Kidney tubule cell (primary cell): ENCODE measurements at regions not wholly inside any gene's neighbourhood (a gene's known extent, or its start where the extent isn't known, plus 50 kb on each side); places are given as distances from the start of the nearest gene placed in this dataset.
"Not testable (repeated sequence)": the region's sequence is repeated elsewhere in the genome, so short reads cannot be mapped to it uniquely, and the experiment has no call there.

Source experiments
- DNase-seq: peaks from one replicate; pipeline ENCODE4 v3.0.0-alpha.2; 2018; ENCODE audit warnings: low spot score

DNA sequence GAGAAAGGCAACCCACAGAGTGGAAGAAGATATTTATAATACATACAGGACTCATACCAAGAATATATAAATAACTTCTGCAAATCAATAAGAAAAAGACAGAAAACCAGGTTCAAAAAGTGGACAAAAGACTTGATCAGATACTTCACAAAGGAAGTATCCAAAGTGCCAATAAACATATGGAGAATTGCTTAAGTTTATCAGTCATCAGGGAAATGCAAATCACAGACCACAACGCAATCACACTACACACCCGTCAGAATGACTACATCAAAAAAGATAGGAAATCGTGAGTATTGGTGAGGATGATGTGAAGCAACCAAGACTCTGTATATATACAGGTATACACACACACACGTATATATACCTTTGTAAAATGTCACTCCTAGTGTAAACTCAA, 180.6 kb downstream of the FAM43A start:
- no peak for DNase-seq

DNA sequence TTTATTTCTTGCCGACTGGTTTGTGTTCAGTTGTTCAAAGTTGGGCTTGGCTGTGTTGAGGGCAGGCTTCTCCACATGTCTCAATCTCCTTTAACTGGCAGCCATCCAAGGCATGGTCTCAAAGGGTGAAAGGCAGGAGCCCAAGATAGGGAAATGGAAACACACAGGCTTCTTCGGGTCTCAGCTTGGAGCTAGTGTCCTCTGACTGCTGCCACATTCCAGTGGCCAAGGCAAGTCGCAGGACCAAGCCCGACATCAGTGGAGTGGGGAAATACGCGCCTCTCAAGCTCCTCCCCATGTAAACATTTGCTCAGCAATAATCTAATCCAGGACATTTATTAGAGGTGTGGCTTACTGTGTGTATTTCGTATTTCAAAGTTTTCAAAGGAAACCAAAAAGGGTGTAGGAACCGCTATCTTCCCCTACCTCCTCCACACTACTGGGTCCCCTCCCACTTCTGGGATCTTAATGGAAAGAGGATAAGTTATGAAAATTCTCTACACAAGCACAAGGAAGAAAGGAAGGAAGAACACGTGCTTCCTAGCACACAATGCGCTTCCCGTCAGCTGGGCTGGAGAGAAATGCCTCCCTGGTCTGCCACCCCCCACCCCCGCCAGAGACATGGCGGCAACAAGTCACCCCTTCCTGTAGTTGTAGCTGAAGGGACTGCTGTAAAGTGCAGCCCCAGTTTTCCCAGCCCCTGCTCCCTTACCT, 181.7 kb downstream of the FAM43A start:
- no peak for DNase-seq

DNA sequence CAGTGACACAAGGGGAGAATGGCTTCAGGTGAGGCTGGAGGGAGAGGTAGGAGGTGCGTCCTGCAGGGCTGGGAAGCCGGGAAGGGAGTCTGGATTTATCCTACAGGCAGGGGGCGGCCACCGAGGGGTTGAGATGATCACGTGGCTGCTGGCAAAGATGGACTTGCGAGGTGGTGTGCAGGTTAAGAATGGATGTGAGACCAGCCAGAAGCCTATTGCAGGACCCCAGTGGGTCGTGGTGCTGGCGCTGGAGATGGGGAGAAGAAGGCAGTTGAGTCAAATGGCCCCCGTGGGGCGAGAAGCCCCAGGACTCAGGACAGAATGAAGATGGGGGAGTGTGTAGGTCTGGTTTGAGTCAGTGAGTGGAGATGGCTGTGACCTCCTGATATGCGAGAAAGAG, 183.1 kb downstream of the FAM43A start:
- no peak for DNase-seq

DNA sequence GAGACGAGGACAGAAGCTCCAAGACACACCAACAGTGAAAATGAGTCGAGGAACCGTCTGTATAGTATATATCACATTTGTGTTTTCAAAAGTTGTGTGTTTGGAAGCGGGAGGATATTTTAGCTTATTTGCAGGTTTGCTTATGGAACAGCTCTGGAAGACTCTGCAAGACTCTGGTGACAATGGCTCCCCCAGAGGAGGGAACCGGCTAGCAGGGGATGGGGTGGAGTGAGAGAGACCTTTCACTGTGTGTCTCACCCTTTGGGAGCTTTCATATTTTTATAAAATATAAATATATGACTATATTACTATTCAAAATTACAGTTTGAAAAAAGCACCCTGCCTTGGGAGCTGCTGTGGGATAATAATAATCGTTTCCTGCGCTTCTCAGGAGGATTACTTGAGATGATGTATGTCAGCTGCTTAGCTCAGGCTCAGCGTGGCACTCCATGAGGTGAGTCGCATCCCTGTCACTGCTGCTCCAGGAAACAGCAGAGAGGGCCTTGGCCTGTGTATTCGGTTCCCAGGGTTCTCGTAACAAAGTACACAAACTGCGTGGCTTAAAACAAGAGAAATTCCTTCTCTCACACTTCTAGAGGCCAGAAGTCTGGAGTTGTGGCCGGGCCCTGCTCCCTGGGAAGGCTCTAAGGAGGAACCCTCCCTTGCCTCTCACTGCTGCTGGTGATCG, 183.9 kb downstream of the FAM43A start:
- peak; percentile 80 for DNase-seq

DNA sequence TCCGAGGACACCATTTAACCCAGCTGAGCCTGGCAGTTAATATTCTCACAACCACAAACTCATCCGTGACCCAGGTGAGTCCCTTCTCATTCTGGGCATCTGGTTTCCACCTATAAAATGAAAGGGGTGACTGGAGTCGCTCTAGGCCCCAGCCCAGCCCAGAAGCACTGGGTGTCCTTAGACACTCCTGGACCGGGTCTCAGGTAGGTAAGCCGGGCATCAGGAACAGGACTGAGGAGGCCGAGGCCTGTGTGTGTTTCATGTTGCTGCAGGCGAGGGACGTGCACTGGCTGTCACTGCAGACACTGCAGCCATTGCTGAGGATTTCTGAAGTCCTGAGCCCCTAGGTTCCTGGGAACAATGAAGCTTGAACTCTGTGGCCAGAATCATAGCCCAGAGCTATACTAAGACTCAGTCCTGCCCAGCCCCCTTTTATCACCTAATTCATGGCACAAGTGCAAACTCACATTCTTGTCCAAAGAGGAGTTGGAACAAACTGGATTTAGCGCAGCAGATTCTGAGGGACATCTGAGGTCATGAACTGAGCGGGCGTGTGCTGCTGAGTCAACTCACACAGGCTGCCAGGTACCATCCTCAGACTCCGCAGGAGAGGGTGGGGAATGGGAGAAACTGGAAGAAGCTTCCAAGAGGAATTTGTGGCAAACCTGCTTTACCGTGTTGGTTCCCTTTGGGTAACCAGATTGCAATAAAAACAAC, 184.9 kb downstream of the FAM43A start:
- peak; percentile 64 for DNase-seq

DNA sequence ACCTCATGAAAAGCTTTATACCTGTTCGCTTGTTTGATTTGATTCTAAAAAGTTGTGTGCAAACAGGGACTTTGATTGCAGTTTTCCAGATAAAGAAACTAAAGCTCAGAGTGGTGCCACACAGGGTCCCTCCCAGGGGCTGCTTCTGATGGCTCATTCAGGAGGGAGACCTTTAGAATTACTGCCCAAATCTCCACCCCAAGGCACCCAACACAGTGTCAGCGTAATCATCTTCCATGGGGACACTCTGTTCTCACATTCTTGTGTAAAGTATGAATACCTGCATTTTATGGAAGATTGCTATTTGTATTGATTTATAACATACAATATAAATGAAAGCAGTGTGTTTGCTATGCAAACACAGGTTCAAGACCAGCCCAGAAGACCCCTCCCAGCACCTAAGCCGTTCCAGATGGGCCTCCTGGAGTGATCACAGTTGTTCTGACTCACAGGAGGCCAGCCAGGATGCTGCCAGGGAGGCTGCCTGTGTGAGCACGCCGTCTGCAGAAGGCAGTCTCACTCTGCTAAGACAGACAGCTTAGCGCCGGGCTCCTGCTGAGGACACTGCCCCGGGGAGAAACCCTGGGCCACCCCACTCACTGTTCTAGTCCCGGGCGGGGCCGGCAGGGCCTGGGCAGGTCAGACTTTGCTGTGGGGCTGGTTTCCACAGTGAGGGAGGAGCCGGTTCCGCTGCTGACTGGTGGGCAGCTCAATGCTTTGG, 185.6 kb downstream of the FAM43A start:
- DNase-seq: peak; percentile 84

DNA sequence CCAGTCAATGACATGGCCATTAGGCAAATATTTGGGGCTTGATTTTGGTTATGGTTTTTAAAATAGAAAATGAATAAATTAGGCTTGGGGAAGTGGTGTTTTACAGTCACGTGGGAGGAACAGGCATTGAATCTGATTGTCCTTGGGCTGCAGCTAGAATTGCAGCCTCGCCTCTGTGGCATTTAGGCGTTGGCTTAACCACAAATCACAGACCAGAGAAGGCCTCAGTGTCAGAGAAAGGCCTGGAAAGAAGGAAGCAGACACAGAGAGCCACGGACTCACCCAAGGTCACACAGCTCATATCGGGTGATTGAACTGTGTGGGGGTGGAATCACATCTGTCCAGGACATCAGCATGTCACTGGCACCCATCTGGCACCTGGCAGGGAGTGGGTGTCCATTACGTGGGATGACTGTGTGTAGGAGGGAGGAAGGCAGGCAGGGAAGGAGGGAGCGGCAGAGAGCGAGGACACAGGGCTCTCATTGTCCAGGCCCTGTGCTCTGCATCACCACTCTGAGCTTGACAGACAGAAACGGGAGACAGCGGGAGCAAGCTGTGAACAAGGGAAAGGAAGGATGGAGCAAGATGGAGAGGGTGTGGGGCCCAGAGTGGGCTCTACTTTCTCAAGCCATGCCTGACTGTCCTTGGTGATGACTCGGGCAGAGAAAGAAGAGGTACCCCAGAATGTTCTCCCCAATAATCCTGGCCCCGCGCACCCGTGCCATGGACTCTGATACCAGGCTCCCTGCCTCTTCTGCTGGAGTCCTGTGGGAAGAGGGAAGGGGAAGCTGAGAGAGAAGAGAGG, 186.4 kb downstream of the FAM43A start:
- peak; percentile 77 for DNase-seq

DNA sequence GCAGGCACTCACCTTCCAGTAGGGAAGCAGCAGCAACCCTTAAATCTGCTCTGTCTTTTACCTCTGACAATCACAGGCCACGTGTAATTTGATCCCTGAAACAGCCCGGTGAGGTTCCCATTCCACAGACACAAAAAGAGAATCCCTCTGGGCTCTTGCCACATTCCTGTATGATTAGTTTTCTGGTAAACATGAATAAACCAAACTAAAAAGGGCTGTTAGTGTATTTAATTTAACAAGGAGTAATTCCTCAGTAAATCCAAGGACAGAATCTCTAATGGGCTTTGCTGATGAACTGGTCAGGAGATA, 186.9 kb downstream of the FAM43A start:
- DNase-seq: peak; percentile 68

DNA sequence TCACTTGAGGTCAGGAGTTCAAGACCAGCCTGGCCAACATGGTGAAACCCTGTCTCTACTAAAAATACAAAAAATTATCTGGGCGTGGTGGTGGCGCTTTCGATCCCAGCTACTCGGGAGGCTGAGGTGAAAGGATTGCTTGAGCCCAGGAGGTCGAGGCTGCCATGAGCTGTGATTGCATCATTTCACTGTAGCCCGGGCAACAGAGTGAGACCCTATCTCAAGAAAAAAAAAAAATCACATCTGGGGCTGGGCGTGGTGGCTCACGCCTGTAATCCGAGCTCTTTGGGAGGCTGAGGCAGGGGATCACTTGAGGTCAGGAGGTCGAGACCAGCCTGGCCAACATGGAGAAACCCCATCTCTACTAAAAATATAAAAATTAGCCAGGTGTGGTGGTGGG, 187.8 kb downstream of the FAM43A start:
- DNase-seq: not testable (repeated sequence)

DNA sequence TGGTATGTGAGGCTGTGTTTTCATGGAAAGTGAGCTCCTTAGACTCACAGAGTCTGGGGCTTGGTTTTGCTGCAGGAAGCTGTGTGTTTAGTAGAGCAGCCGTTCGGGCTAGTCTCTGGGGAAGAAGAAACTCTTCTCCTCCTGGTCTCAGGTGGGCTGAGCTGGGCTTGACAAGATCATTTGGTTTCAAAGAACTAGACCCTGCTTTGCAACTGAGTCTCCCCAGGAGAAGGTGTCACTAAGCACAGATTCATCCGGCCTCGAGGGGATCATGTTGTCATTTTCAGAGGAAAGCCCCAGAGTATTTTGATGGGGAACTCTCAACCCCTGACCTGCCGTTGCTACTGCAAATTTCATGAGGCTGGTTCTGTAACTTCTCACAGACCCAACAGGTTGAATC, 188.5 kb downstream of the FAM43A start:
- no peak for DNase-seq

DNA sequence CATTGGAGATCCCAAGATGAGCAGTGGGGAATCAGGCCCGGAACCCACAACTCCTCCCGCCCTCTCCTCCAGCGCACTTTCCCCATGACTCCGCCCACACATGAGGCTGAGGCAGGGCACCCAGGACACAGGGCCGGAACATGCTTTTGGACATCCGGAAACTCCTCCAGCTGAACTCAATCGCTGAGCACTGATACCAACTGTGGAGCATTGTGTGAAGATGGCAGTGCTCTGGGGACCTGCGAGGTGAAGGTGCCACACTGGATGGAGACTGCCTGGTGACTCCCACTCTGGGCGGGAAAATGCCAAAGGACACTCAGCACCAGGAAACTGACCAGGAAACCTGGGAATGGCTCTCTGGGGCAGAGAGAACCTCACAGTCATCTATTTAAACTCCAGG, 189.1 kb downstream of the FAM43A start:
- no peak for DNase-seq

DNA sequence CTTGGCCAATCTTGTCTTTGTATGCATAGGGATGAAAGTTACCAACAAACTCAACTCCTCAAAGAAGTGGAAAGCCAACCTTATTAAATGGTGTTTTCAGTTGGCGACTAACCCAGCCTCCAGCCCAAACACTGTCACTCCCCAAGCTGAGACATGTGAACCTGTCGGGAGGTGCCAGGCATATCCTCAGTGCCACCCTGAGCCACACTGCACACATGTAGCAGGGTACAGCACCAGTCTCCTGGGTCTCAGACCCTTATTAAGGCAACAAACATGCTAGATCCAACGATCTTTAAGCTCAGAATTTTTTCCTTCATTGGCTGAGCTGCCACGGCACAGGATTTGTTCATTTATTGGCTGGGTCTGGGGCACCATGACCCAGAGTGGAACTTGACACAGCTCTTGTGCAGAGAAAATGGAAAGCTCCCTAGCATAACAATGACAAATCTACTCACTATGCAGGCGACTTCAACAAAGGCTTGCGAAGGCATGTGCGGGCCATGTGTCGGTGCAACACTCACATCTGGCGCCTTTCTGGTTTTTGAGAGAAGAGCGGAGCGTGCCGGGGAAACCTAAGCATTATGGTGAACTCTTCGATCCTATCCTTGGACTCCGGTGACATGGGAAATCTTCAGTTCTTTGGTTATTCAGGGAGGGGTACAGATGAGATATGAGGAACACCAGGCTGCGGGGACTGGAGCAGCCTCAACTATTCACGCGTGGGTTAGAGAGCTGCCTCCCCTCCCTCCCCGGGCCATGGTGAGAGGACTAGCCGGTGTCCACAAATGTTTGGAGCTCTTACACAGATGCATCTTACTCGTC, 190.1 kb downstream of the FAM43A start:
- DNase-seq: no peak

DNA sequence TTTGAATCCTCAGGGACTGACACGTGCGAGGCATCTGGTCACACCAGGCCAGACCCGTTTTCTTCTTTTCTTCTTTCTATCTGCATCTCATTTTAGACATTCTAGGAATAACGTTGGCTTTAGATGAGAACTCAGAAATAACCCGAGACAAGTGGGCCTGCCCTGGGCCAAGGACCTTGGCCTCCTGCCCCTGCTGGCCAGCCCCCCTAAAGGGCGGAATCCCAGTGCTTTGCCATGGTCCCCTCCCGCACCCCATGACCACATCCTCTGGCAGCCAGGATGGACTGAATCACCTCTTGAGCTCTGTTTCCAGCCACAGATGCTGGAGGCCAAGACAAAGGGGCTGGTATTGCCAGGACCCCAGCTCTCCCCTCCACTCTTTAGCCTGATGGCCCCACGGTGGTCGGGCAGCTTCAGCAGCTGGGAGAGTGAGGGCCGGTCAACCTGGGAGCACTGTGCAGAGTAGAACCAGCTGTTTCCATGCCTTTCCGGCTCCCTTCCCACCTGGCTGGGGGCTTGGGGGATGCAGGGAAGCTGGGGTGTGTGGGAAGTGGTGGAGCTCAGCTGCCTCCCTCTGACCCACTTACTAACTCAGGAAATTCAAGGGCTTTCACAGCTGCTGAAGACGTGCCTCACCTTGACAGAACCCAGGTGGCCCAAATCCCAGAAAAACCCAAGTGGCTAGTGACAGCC, 190.9 kb downstream of the FAM43A start:
- no peak for DNase-seq

DNA sequence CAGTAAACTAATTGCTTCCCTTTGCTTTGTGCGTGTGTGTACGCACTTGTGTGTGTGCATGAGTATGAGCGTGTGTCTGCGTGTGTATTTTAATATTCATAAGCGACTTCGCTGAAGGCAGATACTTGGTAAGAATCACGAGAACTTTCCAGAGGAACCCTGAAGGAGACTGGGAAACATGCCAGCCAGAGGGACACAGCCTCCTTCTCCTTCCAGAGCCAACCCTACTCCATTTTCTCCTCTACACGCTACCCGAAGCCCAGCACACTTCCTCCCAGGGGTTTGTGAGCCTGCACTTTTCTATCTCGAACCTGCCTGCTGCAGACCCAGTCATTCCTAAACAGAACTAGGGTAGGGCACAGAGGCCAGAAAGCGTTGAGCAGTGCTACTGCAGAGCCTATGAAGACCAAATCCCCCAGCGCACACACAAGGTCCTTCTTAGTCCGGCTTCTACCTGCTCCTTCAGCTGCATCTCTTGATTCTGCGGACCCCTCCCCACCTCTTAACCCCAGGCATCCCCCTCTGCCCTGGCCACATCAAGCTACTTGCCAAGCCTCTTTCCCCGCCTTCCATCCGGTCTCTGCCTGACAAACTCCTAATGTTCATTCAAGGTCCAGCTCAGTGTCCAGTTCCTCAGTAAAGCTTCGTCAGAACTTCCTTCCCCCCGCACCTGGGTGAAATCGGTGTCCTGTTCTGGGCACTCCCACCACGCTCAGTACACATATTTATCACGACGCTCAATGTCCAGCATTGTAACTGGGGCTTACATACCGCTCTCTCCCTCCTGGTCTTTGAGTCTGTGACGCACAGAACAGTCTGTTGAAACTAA, 191.8 kb downstream of the FAM43A start:
- DNase-seq: no peak

DNA sequence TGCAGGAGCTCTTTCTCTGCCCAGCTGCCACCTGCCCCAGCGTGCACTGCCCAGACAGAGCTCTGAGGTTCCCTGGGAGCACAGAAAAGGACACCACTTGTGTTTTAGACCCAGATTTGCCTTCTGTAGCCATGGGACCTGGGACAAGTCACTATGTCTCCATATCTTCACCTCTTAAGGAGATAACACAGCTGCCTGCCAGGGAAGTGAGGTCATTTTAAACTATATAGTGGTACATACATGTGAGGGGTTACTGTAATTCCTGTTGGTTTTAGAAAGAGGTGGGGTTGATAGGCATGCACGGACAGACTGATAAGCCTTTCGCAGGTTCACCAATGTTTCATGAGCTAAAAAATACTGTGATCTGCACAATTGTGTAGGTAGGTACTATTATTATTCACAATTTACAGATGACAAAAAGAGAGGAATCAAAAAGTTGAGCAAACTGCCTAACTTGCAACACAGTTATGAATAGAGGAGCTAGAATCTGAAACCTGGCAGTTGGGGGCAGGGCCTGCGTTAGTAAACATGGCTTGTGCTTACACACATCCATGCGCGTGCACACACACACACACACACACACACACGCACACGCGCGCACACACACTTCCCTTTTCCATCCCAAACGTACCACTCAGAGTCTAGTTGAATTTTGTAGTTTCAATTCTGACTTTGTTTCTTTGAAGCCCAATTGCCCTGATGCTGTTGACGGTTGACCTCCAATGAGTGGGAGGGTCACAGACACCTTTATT, 193.6 kb downstream of the FAM43A start:
- no peak for DNase-seq

DNA sequence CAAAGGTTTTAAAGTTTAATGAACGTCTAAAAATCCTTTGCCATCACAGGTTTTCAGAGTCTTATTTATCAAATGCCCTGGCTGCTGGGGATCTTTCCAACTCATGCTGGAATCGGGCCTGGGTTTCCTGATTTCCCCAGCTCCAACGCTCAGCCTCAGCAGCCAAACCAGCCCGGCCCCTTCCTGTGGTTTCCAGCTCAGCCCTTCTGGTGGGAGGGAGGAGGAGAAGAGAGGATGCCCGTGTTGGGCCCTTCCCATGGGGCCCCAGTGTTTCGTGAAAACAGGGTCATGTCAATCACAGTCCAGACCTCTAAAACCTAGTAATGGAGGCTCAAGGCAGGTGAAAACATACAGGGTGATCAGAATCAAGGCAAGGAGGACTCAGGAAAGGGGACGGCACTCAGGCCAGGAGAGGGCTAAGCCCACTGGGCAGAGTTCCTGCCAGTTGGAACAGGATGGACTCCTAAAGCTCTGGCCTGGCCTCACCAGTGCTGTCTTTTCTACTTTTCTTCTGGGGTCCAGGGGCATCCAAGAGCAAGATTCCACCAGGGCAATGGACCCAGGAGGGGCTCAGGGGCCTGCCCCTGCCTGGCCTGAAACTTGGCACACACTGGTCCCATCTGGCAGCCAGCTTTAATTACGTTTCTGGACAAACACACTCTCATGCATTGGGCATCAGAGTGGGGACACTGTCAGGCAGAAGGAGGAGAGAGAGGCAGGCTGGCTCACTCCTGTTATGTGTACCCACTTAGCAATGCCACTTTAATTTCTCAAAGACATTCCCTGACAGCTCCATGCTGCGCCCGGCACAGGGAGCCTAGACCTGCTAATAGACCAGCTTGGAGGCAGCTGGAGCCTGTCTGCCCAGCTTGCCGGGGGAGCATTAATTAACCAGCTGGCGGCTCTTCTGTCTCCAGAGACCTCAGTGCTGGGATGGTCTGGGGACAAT, 194.6 kb downstream of the FAM43A start:
- DNase-seq: no peak
